K562 (cell line): ENCODE measurements at regions not wholly inside any gene's neighbourhood (a gene's known extent, or its start where the extent isn't known, plus 50 kb on each side); places are given as distances from the start of the nearest gene placed in this dataset.

Source experiments
- ATAC-seq: fragments of 200-7000 bp; cut with Tn5 transposase; 3 replicates; pipeline ENCODE4 v1.9.1; 2020; ENCODE audit warnings: moderate library complexity
- BruUV-seq: library from RNA; stranded (reverse); fragments of 400-500 nt; replicated peaks from 2 replicates; lab custom pipeline; 2021; lab: Mats Ljungman, UMichigan
- CTCF ChIA-PET: fragments of 300-600 bp; formaldehyde crosslinking; extraction: SDS; loops from one replicate; lab custom pipeline; 2021; ENCODE audit warnings: low intra/inter-chr PET ratio; lab: Yijun Ruan, JAX
- POLR2A ChIA-PET: fragments of 300-600, 350-650 bp; sonication (Branson Sonifier 250); formaldehyde crosslinking; extraction: SDS; loops from one replicate; lab custom pipeline; 2021; ENCODE audit warnings: antibody characterized with exemption, inconsistent platforms; lab: Yijun Ruan, JAX
- DNase-seq, 4 experiments: peaks; one replicate each; pipeline versions ENCODE4 v3.0.0 to v3.0.0-alpha.2; 2011 to 2018; ENCODE audit warnings: low spot score in 3 of 4, mixed read lengths in 3 of 4; ENCODE audit errors: extremely low read depth in 1 of 4
- FAIRE-seq: peaks from 2 replicates; lab custom pipeline; 2011; peaks lifted over from hg19 to GRCh38; lab: Jason Lieb, UNC
- H2AFZ ChIP-seq: 2 replicates; pipeline ENCODE4 v1.6.0; 2011; ENCODE audit warnings: low read depth, low read length, control low read depth, inconsistent platforms
- H3K27ac ChIP-seq: fragments of 200-600 bp; 3 replicates; pipeline ENCODE4 v1.8.0; 2011; ENCODE audit warnings: low read depth, mild to moderate bottlenecking, control low read depth, inconsistent platforms, low read length, moderate library complexity, mixed read lengths; ENCODE audit errors: extremely low read depth
- H3K27me3 ChIP-seq, 2 experiments: fragments of 300-600 bp in 1 of 2; 2 replicates in 1 of 2; 3 replicates in 1 of 2; pipeline versions ENCODE4 v1.6.0 to v1.8.0; 2011; ENCODE audit warnings: inconsistent platforms in 2 of 2, low read length in 2 of 2, mild to moderate bottlenecking in 1 of 2, mixed read lengths in 1 of 2, moderate library complexity in 1 of 2; ENCODE audit not compliant: control insufficient read depth in 2 of 2, insufficient read depth in 2 of 2
- H3K36me3 ChIP-seq: fragments of 300-600 bp; 3 replicates; pipeline ENCODE4 v1.8.0; 2011; ENCODE audit warnings: mild to moderate bottlenecking, low read length, inconsistent platforms; ENCODE audit not compliant: control insufficient read depth, insufficient read depth
- H3K4me1 ChIP-seq, 2 experiments: fragments of 200-600 bp in 1 of 2; replicated peaks in 1 of 2; 2 replicates in 1 of 2; 3 replicates in 1 of 2; pipeline versions ENCODE4 v1.5.1 to v1.8.0; 2011; ENCODE audit warnings: inconsistent platforms in 2 of 2, low read length in 2 of 2, mild to moderate bottlenecking in 1 of 2, mixed read lengths in 1 of 2, moderate library complexity in 1 of 2; ENCODE audit not compliant: control insufficient read depth in 2 of 2, insufficient read depth in 2 of 2
- H3K4me2 ChIP-seq: 2 replicates; pipeline ENCODE4 v1.6.1; 2011; ENCODE audit warnings: low read length, control low read depth, inconsistent platforms, mixed read lengths; ENCODE audit not compliant: insufficient read depth
- H3K4me3 ChIP-seq: fragments of 200-600 bp; sonication (generic), shearing (Covaris generic); 2 replicates; pipeline ENCODE4 v1.5.1; 2016; ENCODE audit warnings: control low read depth, inconsistent platforms
- H3K79me2 ChIP-seq: fragments of 200-600 bp; 3 replicates; pipeline ENCODE4 v1.8.0; 2011; ENCODE audit warnings: low read length, inconsistent platforms; ENCODE audit not compliant: control insufficient read depth, insufficient read depth
- H3K9ac ChIP-seq, 2 experiments: 2 replicates each; pipeline versions ENCODE4 v1.6.0 to v1.6.1; 2011; ENCODE audit warnings: low read depth in 2 of 2, low read length in 2 of 2, control low read depth in 1 of 2, inconsistent platforms in 1 of 2, mild to moderate bottlenecking in 1 of 2, mixed read lengths in 1 of 2; ENCODE audit not compliant: insufficient read depth in 1 of 2
- H3K9me1 ChIP-seq: one replicate; pipeline ENCODE4 v1.6.0; 2011; ENCODE audit warnings: inconsistent platforms, mild to moderate bottlenecking, low read length, moderate library complexity; ENCODE audit not compliant: control insufficient read depth, insufficient read depth
- H3K9me3 ChIP-seq: replicated peaks from 2 replicates; pipeline ENCODE4 v1.5.1; 2011; ENCODE audit warnings: low read depth, low read length, inconsistent platforms; ENCODE audit not compliant: control insufficient read depth, insufficient read depth
- H4K20me1 ChIP-seq: replicated peaks from 2 replicates; pipeline ENCODE4 v1.6.1; 2011; ENCODE audit warnings: low read length, inconsistent platforms, mixed read lengths; ENCODE audit not compliant: control insufficient read depth, insufficient read depth
- BDP1 ChIP-seq: IDR thresholded peaks from 3 replicates; pipeline ENCODE4 v1.6.1; 2011; ENCODE audit not compliant: insufficient read length, insufficient read depth
- MAFG ChIP-seq: fragments of 450-650 bp; conservative IDR thresholded peaks from 2 replicates; pipeline ENCODE4 v1.6.1; 2016; ENCODE audit warnings: missing genetic modification characterization, missing compliant biosample characterization
- MEF2A ChIP-seq: IDR thresholded peaks from 2 replicates; pipeline ENCODE4 v1.6.1; 2011; ENCODE audit warnings: low read depth, mild to moderate bottlenecking, low read length, moderate library complexity; ENCODE audit not compliant: control insufficient read depth
- NFE2L1 ChIP-seq: fragments of 450-650 bp; IDR thresholded peaks from 2 replicates; pipeline ENCODE4 v1.6.1; 2016; ENCODE audit warnings: missing genetic modification characterization, low read depth, mild to moderate bottlenecking, missing compliant biosample characterization, moderate library complexity, borderline replicate concordance
- NFRKB ChIP-seq: fragments of 450-650 bp; IDR thresholded peaks from 2 replicates; pipeline ENCODE4 v1.6.1; 2016; ENCODE audit warnings: low read depth
- PML ChIP-seq: IDR thresholded peaks from 2 replicates; pipeline ENCODE4 v1.6.1; 2012; ENCODE audit warnings: low read length, inconsistent platforms
- ZC3H4 ChIP-seq: sonication (generic); formaldehyde crosslinking; IDR thresholded peaks from 2 replicates; pipeline ENCODE4 v1.9.0; 2021; ENCODE audit warnings: missing genetic modification reagents, borderline replicate concordance
- ZFX ChIP-seq: sonication (generic); formaldehyde crosslinking; IDR thresholded peaks from 2 replicates; pipeline ENCODE4 v1.8.0; 2022; ENCODE audit warnings: mild to moderate bottlenecking, missing genetic modification reagents, moderate library complexity
- WGBS: fragments of 100-300 bp; shearing (Covaris generic); methylation state at CpG from one replicate; pipeline ENCODE4 v1.1.6; 2016; ENCODE audit warnings: low coverage, mixed read lengths; ENCODE audit not compliant: insufficient coverage; ENCODE audit errors: missing lambda C conversion rate; 5-methylcytosine and 5-hydroxymethylcytosine counted together
- in situ Hi-C: fragments of 300-500 bp; cut with MboI; formaldehyde crosslinking; loops from 4 replicates; pipeline ENCODE4 v1.15.0; 2018; ENCODE audit warnings: inconsistent platforms, mixed read lengths
- intact Hi-C: fragments of 100-400 bp; cut with micrococcal nuclease; formaldehyde crosslinking; loops from 2 replicates; pipeline ENCODE4 v1.14.2; 2022
- TF ChIP-seq, protein P1 (sequence below): sonication (generic); formaldehyde crosslinking; IDR thresholded peaks from 2 replicates; pipeline ENCODE4 v1.8.1; 2023; ENCODE audit warnings: mild to moderate bottlenecking, missing genetic modification reagents
- TF ChIP-seq, protein P2 (sequence below): sonication (generic); formaldehyde crosslinking; IDR thresholded peaks from 2 replicates; pipeline ENCODE4 v1.8.0; 2022; ENCODE audit warnings: missing genetic modification reagents, mild to moderate bottlenecking, borderline replicate concordance
- TF ChIP-seq, protein P3 (sequence below): sonication (generic); formaldehyde crosslinking; IDR thresholded peaks from 2 replicates; pipeline ENCODE4 v1.8.0; 2022; ENCODE audit warnings: mild to moderate bottlenecking, missing genetic modification reagents
- TF ChIP-seq, protein P4 (sequence below): fragments of 450-650 bp; formaldehyde crosslinking; IDR thresholded peaks from 2 replicates; pipeline ENCODE4 v1.4.0; 2020; ENCODE audit warnings: mild to moderate bottlenecking, mixed read lengths

DNA sequence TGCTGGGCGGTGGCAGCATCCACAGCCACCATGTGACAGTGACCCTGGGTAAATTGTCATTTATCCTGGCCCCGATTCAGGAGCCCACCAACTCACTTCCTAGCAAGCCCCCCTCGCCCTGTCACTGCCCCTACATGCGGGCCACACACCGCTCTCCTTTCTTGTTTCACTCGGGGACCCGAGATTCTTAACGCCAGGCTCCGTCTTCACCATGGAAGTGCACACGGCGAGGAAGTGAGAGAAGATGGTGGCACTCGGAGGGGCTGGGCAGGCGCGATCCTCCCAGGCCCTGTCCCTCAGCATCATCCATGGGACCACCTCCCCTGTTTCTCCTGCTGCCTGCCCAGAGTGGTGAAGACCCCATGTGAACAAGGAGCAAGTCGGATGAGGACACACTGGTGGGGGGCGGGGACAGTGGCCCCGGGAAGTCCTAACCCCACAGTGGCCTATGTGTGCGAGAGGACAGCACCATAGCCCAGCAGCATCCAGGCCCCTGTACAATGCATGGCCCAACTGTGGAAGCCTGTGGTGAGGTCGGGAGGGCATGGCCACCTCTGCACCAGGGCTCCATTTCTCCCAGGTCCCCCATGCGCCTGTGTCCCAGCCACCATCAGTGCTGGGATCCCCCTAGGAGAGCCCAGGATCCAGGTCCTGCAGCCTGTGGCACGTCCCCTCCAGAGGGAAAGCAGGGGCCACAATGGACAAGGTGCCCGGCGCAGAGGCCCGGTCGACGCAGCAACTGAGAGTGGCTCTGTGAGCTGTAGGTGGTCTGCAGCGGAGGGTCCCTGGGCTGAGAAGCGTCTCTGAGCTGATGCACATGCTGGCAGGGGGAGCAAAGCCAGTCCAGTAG is 262.8 kb downstream of the BRD1 start:
- intact Hi-C loops (no loop called here), in situ Hi-C loops (no loop called here)
- DNase-seq (no peak), FAIRE-seq (no peak), ATAC-seq (no peak)
- H3K4me3 ChIP-seq, result no peak overlapping the region
- H4K20me1 ChIP-seq, result peaks cover 15% of the 10 kb centered on the region
- no peak overlapping the region for H3K4me2 ChIP-seq
- H3K27me3 ChIP-seq, result no peaks in the 10 kb centered on the region
- no peaks in the 10 kb centered on the region for H3K9me1 ChIP-seq
- no peak overlapping the region for H2AFZ ChIP-seq
- H3K27ac ChIP-seq, result no peak overlapping the region
- 94% methylated on average over 15 of the region's 28 CpGs for WGBS
- H3K4me1 ChIP-seq, result peaks cover 0 to 13% of the 10 kb centered on the region in 2 experiments; a peak in 2 of 5 replicates
- no TSS peak for BruUV-seq
- ChIA-PET POLR2A (no interaction called here), CTCF (no interaction called here)
- H3K9ac ChIP-seq, result no peak overlapping the region
- H3K36me3 ChIP-seq, result peaks cover 2% of the 10 kb centered on the region; the same call in 2 of the 3 replicates
- no peaks in the 10 kb centered on the region for H3K9me3 ChIP-seq
- peaks cover 34% of the 10 kb centered on the region for H3K79me2 ChIP-seq
- TF ChIP-seq NFRKB (no peak), MEF2A (no peak), MAFG (tag) (no peak), BDP1 (no peak), ZFX (CRISPR knock-in tag) (no peak), ZC3H4 (no peak), NFE2L1 (no peak), PML (no peak)
- TF ChIP-seq, protein P1, sequence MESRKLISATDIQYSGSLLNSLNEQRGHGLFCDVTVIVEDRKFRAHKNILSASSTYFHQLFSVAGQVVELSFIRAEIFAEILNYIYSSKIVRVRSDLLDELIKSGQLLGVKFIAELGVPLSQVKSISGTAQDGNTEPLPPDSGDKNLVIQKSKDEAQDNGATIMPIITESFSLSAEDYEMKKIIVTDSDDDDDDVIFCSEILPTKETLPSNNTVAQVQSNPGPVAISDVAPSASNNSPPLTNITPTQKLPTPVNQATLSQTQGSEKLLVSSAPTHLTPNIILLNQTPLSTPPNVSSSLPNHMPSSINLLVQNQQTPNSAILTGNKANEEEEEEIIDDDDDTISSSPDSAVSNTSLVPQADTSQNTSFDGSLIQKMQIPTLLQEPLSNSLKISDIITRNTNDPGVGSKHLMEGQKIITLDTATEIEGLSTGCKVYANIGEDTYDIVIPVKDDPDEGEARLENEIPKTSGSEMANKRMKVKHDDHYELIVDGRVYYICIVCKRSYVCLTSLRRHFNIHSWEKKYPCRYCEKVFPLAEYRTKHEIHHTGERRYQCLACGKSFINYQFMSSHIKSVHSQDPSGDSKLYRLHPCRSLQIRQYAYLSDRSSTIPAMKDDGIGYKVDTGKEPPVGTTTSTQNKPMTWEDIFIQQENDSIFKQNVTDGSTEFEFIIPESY (CRISPR knock-in tag), result no peak
- TF ChIP-seq, protein P2, sequence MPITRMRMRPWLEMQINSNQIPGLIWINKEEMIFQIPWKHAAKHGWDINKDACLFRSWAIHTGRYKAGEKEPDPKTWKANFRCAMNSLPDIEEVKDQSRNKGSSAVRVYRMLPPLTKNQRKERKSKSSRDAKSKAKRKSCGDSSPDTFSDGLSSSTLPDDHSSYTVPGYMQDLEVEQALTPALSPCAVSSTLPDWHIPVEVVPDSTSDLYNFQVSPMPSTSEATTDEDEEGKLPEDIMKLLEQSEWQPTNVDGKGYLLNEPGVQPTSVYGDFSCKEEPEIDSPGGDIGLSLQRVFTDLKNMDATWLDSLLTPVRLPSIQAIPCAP, result no peak
- TF ChIP-seq, protein P3, sequence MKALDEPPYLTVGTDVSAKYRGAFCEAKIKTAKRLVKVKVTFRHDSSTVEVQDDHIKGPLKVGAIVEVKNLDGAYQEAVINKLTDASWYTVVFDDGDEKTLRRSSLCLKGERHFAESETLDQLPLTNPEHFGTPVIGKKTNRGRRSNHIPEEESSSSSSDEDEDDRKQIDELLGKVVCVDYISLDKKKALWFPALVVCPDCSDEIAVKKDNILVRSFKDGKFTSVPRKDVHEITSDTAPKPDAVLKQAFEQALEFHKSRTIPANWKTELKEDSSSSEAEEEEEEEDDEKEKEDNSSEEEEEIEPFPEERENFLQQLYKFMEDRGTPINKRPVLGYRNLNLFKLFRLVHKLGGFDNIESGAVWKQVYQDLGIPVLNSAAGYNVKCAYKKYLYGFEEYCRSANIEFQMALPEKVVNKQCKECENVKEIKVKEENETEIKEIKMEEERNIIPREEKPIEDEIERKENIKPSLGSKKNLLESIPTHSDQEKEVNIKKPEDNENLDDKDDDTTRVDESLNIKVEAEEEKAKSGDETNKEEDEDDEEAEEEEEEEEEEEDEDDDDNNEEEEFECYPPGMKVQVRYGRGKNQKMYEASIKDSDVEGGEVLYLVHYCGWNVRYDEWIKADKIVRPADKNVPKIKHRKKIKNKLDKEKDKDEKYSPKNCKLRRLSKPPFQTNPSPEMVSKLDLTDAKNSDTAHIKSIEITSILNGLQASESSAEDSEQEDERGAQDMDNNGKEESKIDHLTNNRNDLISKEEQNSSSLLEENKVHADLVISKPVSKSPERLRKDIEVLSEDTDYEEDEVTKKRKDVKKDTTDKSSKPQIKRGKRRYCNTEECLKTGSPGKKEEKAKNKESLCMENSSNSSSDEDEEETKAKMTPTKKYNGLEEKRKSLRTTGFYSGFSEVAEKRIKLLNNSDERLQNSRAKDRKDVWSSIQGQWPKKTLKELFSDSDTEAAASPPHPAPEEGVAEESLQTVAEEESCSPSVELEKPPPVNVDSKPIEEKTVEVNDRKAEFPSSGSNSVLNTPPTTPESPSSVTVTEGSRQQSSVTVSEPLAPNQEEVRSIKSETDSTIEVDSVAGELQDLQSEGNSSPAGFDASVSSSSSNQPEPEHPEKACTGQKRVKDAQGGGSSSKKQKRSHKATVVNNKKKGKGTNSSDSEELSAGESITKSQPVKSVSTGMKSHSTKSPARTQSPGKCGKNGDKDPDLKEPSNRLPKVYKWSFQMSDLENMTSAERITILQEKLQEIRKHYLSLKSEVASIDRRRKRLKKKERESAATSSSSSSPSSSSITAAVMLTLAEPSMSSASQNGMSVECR (CRISPR knock-in tag), result no peak
- TF ChIP-seq, protein P4, sequence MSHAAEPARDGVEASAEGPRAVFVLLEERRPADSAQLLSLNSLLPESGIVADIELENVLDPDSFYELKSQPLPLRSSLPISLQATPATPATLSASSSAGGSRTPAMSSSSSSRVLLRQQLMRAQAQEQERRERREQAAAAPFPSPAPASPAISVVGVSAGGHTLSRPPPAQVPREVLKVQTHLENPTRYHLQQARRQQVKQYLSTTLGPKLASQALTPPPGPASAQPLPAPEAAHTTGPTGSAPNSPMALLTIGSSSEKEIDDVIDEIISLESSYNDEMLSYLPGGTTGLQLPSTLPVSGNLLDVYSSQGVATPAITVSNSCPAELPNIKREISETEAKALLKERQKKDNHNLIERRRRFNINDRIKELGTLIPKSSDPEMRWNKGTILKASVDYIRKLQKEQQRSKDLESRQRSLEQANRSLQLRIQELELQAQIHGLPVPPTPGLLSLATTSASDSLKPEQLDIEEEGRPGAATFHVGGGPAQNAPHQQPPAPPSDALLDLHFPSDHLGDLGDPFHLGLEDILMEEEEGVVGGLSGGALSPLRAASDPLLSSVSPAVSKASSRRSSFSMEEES, result no peak
